ENCODE measurements at regions not wholly inside any gene's neighbourhood (a gene's known extent, or its start where the extent isn't known, plus 50 kb on each side); places are given as distances from the start of the nearest gene placed in this dataset.

DNA sequence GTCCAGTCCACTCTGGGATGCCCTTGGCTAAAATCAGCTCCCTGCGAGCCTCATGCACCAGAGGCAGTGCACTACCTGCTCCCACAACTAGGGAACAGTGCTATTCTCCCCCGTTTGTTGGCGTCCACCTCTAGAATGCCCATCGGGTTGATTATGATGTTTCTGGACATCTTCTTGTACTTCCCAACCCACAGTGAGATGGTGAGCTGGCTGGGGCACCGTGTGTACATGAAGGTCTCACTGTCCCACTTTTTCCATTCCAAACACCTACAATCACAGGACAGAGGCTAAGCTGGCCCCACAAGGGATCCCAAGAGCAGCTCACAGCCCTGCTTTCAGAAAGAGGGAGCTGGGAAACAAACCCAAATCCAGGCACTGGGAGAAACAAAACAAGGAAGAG is 126.2 kb upstream of the ZNF92 start:
- TF ChIP-seq CTCF (conservative IDR thresholded peaks at IDR 0.05 in 1 of 2, IDR thresholded peaks at IDR 0.05 in 1 of 2; ENCODE audit: extremely low read depth in 1 of 2, insufficient read depth in 1 of 2, low read depth in 1 of 2, low read length in 2 of 2) (no peak), EZH2 (IDR thresholded peaks at IDR 0.05; ENCODE audit: borderline replicate concordance, low read length) (no peak)

Data from mammary epithelial cell (primary cell).